ENCODE measurements at regions not wholly inside any gene's neighbourhood (a gene's known extent, or its start where the extent isn't known, plus 50 kb on each side); places are given as distances from the start of the nearest gene placed in this dataset.

GRCh38 chr5:57845025-57845424 is 362.4 kb upstream of the ACTBL2 start:
- Histone ChIP-seq H3K4me3 (ENCODE audit: control insufficient read depth in 1 of 7, extremely low read depth in 1 of 7, insufficient read depth in 4 of 7, low read depth in 2 of 7, low read length in 6 of 7) (no peak overlapping the region), H3K4me1 (ENCODE audit: control extremely low read depth in 1 of 4, control insufficient read depth in 4 of 4, insufficient read depth in 4 of 4, low read length in 3 of 4) (no peaks in the 10 kb centered on the region), H3K27me3 (replicated peaks in 2 of 5; ENCODE audit: control insufficient read depth in 4 of 5, insufficient read depth in 5 of 5, low read length in 4 of 5) (no peaks in the 10 kb centered on the region), H3K27ac (ENCODE audit: insufficient read depth in 1 of 2, low read depth in 1 of 2, low read length in 2 of 2, poor library complexity in 1 of 2, severe bottlenecking in 2 of 2) (no peak overlapping the region), H3K9me3 (ENCODE audit: control extremely low read depth in 1 of 5, control insufficient read depth in 4 of 5, insufficient read depth in 2 of 5, low read depth in 1 of 5, low read length in 4 of 5) (no peaks in the 10 kb centered on the region), H3K36me3 (ENCODE audit: control insufficient read depth in 4 of 4, insufficient read depth in 4 of 4, low read length in 3 of 4) (no peaks in the 10 kb centered on the region)
- POLR2A ChIA-PET, result no interaction called here
- CTCF ChIA-PET, result no interaction called here
- no peak for DNase-seq
- WGBS (ENCODE audit: insufficient coverage), result 92% methylated on average over 2 of the region's 2 CpGs

GRCh38 chr5:57844410-57844809 is 361.8 kb upstream of the ACTBL2 start:
- 100% methylated on average over 1 of the region's 2 CpGs for WGBS (ENCODE audit: insufficient coverage)
- CTCF ChIA-PET, result no interaction called here
- no peaks in the 10 kb centered on the region for H3K9me3 ChIP-seq (ENCODE audit: control extremely low read depth in 1 of 5, control insufficient read depth in 4 of 5, insufficient read depth in 2 of 5, low read depth in 1 of 5, low read length in 4 of 5)
- no peak for DNase-seq
- no peaks in the 10 kb centered on the region for H3K36me3 ChIP-seq (ENCODE audit: control insufficient read depth in 4 of 4, insufficient read depth in 4 of 4, low read length in 3 of 4)
- H3K4me3 ChIP-seq (ENCODE audit: control insufficient read depth in 1 of 7, extremely low read depth in 1 of 7, insufficient read depth in 4 of 7, low read depth in 2 of 7, low read length in 6 of 7), result no peak overlapping the region
- H3K27me3 ChIP-seq (replicated peaks in 2 of 5; ENCODE audit: control insufficient read depth in 4 of 5, insufficient read depth in 5 of 5, low read length in 4 of 5), result no peaks in the 10 kb centered on the region
- POLR2A ChIA-PET, result no interaction called here
- H3K4me1 ChIP-seq (ENCODE audit: control extremely low read depth in 1 of 4, control insufficient read depth in 4 of 4, insufficient read depth in 4 of 4, low read length in 3 of 4), result no peaks in the 10 kb centered on the region
- H3K27ac ChIP-seq (ENCODE audit: insufficient read depth in 1 of 2, low read depth in 1 of 2, low read length in 2 of 2, poor library complexity in 1 of 2, severe bottlenecking in 2 of 2), result no peak overlapping the region

- Histone ChIP-seq H3K27me3 (replicated peaks in 2 of 5; ENCODE audit: control insufficient read depth in 4 of 5, insufficient read depth in 5 of 5, low read length in 4 of 5) (no peaks in the 10 kb centered on the region), H3K36me3 (ENCODE audit: control insufficient read depth in 4 of 4, insufficient read depth in 4 of 4, low read length in 3 of 4) (no peaks in the 10 kb centered on the region), H3K4me1 (ENCODE audit: control extremely low read depth in 1 of 4, control insufficient read depth in 4 of 4, insufficient read depth in 4 of 4, low read length in 3 of 4) (no peaks in the 10 kb centered on the region), H3K9me3 (ENCODE audit: control extremely low read depth in 1 of 5, control insufficient read depth in 4 of 5, insufficient read depth in 2 of 5, low read depth in 1 of 5, low read length in 4 of 5) (no peaks in the 10 kb centered on the region), H3K27ac (ENCODE audit: insufficient read depth in 1 of 2, low read depth in 1 of 2, low read length in 2 of 2, poor library complexity in 1 of 2, severe bottlenecking in 2 of 2) (no peak overlapping the region), H3K4me3 (ENCODE audit: control insufficient read depth in 1 of 7, extremely low read depth in 1 of 7, insufficient read depth in 4 of 7, low read depth in 2 of 7, low read length in 6 of 7) (no peak overlapping the region)
- 100% methylated on average over 1 of the region's 2 CpGs for WGBS (ENCODE audit: insufficient coverage)
- POLR2A ChIA-PET, result no interaction called here
- CTCF ChIA-PET, result no interaction called here
- no peak for DNase-seq
Measured at GRCh38 chr5:57843059-57843367, 360.4 kb upstream of the ACTBL2 start.

- Histone ChIP-seq H3K27ac (ENCODE audit: insufficient read depth in 1 of 2, low read depth in 1 of 2, low read length in 2 of 2, poor library complexity in 1 of 2, severe bottlenecking in 2 of 2) (no peak overlapping the region), H3K4me1 (ENCODE audit: control extremely low read depth in 1 of 4, control insufficient read depth in 4 of 4, insufficient read depth in 4 of 4, low read length in 3 of 4) (no peaks in the 10 kb centered on the region), H3K4me3 (ENCODE audit: control insufficient read depth in 1 of 7, extremely low read depth in 1 of 7, insufficient read depth in 4 of 7, low read depth in 2 of 7, low read length in 6 of 7) (no peak overlapping the region), H3K27me3 (replicated peaks in 2 of 5; ENCODE audit: control insufficient read depth in 4 of 5, insufficient read depth in 5 of 5, low read length in 4 of 5) (no peaks in the 10 kb centered on the region), H3K36me3 (ENCODE audit: control insufficient read depth in 4 of 4, insufficient read depth in 4 of 4, low read length in 3 of 4) (no peaks in the 10 kb centered on the region), H3K9me3 (ENCODE audit: control extremely low read depth in 1 of 5, control insufficient read depth in 4 of 5, insufficient read depth in 2 of 5, low read depth in 1 of 5, low read length in 4 of 5) (no peaks in the 10 kb centered on the region)
- WGBS (ENCODE audit: insufficient coverage), result 92% methylated on average over 1 of the region's 3 CpGs
- CTCF ChIA-PET, result no interaction called here
- no peak for DNase-seq
- POLR2A ChIA-PET, result no interaction called here
Measured at GRCh38 chr5:57842364-57843058, 359.9 kb upstream of the ACTBL2 start.

- Histone ChIP-seq H3K36me3 (ENCODE audit: control insufficient read depth in 4 of 4, insufficient read depth in 4 of 4, low read length in 3 of 4) (no peaks in the 10 kb centered on the region), H3K27ac (ENCODE audit: insufficient read depth in 1 of 2, low read depth in 1 of 2, low read length in 2 of 2, poor library complexity in 1 of 2, severe bottlenecking in 2 of 2) (no peak overlapping the region), H3K9me3 (ENCODE audit: control extremely low read depth in 1 of 5, control insufficient read depth in 4 of 5, insufficient read depth in 2 of 5, low read depth in 1 of 5, low read length in 4 of 5) (no peaks in the 10 kb centered on the region), H3K27me3 (replicated peaks in 2 of 5; ENCODE audit: control insufficient read depth in 4 of 5, insufficient read depth in 5 of 5, low read length in 4 of 5) (no peaks in the 10 kb centered on the region), H3K4me1 (ENCODE audit: control extremely low read depth in 1 of 4, control insufficient read depth in 4 of 4, insufficient read depth in 4 of 4, low read length in 3 of 4) (no peaks in the 10 kb centered on the region), H3K4me3 (ENCODE audit: control insufficient read depth in 1 of 7, extremely low read depth in 1 of 7, insufficient read depth in 4 of 7, low read depth in 2 of 7, low read length in 6 of 7) (no peak overlapping the region)
- POLR2A ChIA-PET, result no interaction called here
- 67% methylated on average over 3 of the region's 5 CpGs for WGBS (ENCODE audit: insufficient coverage)
- DNase-seq, result no peak
- CTCF ChIA-PET, result no interaction called here
Measured at GRCh38 chr5:57841676-57842363, 359.2 kb upstream of the ACTBL2 start.

GRCh38 chr5:57839437-57840079 is 356.9 kb upstream of the ACTBL2 start:
- Histone ChIP-seq H3K36me3 (ENCODE audit: control insufficient read depth in 4 of 4, insufficient read depth in 4 of 4, low read length in 3 of 4) (no peaks in the 10 kb centered on the region), H3K4me3 (ENCODE audit: control insufficient read depth in 1 of 7, extremely low read depth in 1 of 7, insufficient read depth in 4 of 7, low read depth in 2 of 7, low read length in 6 of 7) (no peak overlapping the region), H3K4me1 (ENCODE audit: control extremely low read depth in 1 of 4, control insufficient read depth in 4 of 4, insufficient read depth in 4 of 4, low read length in 3 of 4) (no peaks in the 10 kb centered on the region), H3K27me3 (replicated peaks in 2 of 5; ENCODE audit: control insufficient read depth in 4 of 5, insufficient read depth in 5 of 5, low read length in 4 of 5) (no peaks in the 10 kb centered on the region), H3K9me3 (ENCODE audit: control extremely low read depth in 1 of 5, control insufficient read depth in 4 of 5, insufficient read depth in 2 of 5, low read depth in 1 of 5, low read length in 4 of 5) (no peaks in the 10 kb centered on the region), H3K27ac (ENCODE audit: insufficient read depth in 1 of 2, low read depth in 1 of 2, low read length in 2 of 2, poor library complexity in 1 of 2, severe bottlenecking in 2 of 2) (no peak overlapping the region)
- POLR2A ChIA-PET, result no interaction called here
- no CpG with 5 or more reads among the region's 1 CpG for WGBS (ENCODE audit: insufficient coverage)
- CTCF ChIA-PET, result no interaction called here
- DNase-seq, result no peak

GRCh38 chr5:57839025-57839424 is 356.4 kb upstream of the ACTBL2 start:
- Histone ChIP-seq H3K9me3 (ENCODE audit: control extremely low read depth in 1 of 5, control insufficient read depth in 4 of 5, insufficient read depth in 2 of 5, low read depth in 1 of 5, low read length in 4 of 5) (no peaks in the 10 kb centered on the region), H3K4me1 (ENCODE audit: control extremely low read depth in 1 of 4, control insufficient read depth in 4 of 4, insufficient read depth in 4 of 4, low read length in 3 of 4) (no peaks in the 10 kb centered on the region), H3K36me3 (ENCODE audit: control insufficient read depth in 4 of 4, insufficient read depth in 4 of 4, low read length in 3 of 4) (no peaks in the 10 kb centered on the region), H3K27ac (ENCODE audit: insufficient read depth in 1 of 2, low read depth in 1 of 2, low read length in 2 of 2, poor library complexity in 1 of 2, severe bottlenecking in 2 of 2) (no peak overlapping the region), H3K27me3 (replicated peaks in 2 of 5; ENCODE audit: control insufficient read depth in 4 of 5, insufficient read depth in 5 of 5, low read length in 4 of 5) (no peaks in the 10 kb centered on the region), H3K4me3 (ENCODE audit: control insufficient read depth in 1 of 7, extremely low read depth in 1 of 7, insufficient read depth in 4 of 7, low read depth in 2 of 7, low read length in 6 of 7) (no peak overlapping the region)
- ChIA-PET POLR2A (no interaction called here), CTCF (no interaction called here)
- no peak for DNase-seq
- no CpG with 5 or more reads among the region's 3 CpGs for WGBS (ENCODE audit: insufficient coverage)

Data from common myeloid progenitor, CD34-positive (primary cell).